ENCODE measurements at regions not wholly inside any gene's neighbourhood (a gene's known extent, or its start where the extent isn't known, plus 50 kb on each side); places are given as distances from the start of the nearest gene placed in this dataset.

DNA sequence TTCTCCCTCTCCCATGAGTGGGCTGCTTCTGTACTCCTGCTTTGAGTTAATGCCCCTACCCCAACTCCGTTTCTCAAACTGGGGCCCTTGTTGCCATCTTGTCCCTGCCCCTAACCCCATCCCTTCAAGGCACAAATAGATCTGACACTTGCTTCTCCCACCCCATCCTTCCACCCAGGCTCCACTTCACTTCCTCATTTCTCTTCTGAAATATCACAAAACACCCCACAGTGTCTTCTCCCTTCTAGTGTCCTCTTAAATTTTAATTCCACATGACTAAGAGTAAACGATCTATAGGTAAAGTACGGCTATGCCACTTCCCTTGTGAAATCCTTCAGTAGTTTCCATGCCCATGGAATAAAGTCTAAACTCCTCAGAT is 571.6 kb upstream of the NOX3 start:
- TF ChIP-seq CTCF (IDR thresholded peaks at IDR 0.05), result no peak
- no peak for TF ChIP-seq POLR2A (IDR thresholded peaks at IDR 0.05; ENCODE audit: low read depth)
- no peak for TF ChIP-seq EP300 (IDR thresholded peaks at IDR 0.05)
- TF ChIP-seq POLR2AphosphoS5 (IDR thresholded peaks at IDR 0.05), result no peak

Measured in esophagus muscularis mucosa (tissue), 4 donors.